Cardiac septum (tissue), 1 donor: ENCODE measurements at regions not wholly inside any gene's neighbourhood (a gene's known extent, or its start where the extent isn't known, plus 50 kb on each side); places are given as distances from the start of the nearest gene placed in this dataset.

Experiments
- DNase-seq: peaks from one replicate; pipeline ENCODE4 v3.0.0-alpha.2; 2020; ENCODE audit warnings: low spot score
- intact Hi-C: fragments of 100-400 bp; cut with DNase I; formaldehyde crosslinking; loops from one replicate; pipeline ENCODE4 v1.14.0; 2022
- donor health status: DM: no; HTN: no; CAD: no.

- intact Hi-C loops, result no loop called here
- DNase-seq, result no peak
Measured at GRCh38 chr9:78479441-78479840, 182.5 kb downstream of the PSAT1 start.

GRCh38 chr9:78486661-78487060 is 189.7 kb downstream of the PSAT1 start:
- DNase-seq, result no peak
- intact Hi-C loops, result no loop called here

- DNase-seq, result no peak
- intact Hi-C loops, result no loop called here
Measured at GRCh38 chr9:78490231-78490630, 193.3 kb downstream of the PSAT1 start.

GRCh38 chr9:78491402-78491801 is 194.5 kb downstream of the PSAT1 start:
- DNase-seq, result no peak
- intact Hi-C loops, result no loop called here

GRCh38 chr9:78493166-78493742 is 196.3 kb downstream of the PSAT1 start:
- intact Hi-C loops, result no loop called here
- DNase-seq, result no peak

GRCh38 chr9:78502566-78502965 is 205.6 kb downstream of the PSAT1 start:
- intact Hi-C loops, result no loop called here
- no peak for DNase-seq

- intact Hi-C loops, result no loop called here
- no peak for DNase-seq
Measured at GRCh38 chr9:78505546-78505945, 208.6 kb downstream of the PSAT1 start.

GRCh38 chr9:78507037-78507436 is 210.1 kb downstream of the PSAT1 start:
- no peak for DNase-seq
- intact Hi-C loops, result no loop called here

GRCh38 chr9:78510035-78510434 is 213.1 kb downstream of the PSAT1 start:
- no peak for DNase-seq
- intact Hi-C loops, result no loop called here

- DNase-seq, result no peak
- intact Hi-C loops, result no loop called here
Measured at GRCh38 chr9:78515108-78515507, 218.2 kb downstream of the PSAT1 start.

- DNase-seq, result no peak
- intact Hi-C loops, result no loop called here
Measured at GRCh38 chr9:78519786-78520185, 222.9 kb downstream of the PSAT1 start.

GRCh38 chr9:78521680-78522079 is 224.8 kb downstream of the PSAT1 start:
- no peak for DNase-seq
- intact Hi-C loops, result no loop called here

GRCh38 chr9:78525986-78526560 is 229.1 kb downstream of the PSAT1 start:
- intact Hi-C loops, result no loop called here
- DNase-seq, result no peak

- no peak for DNase-seq
- intact Hi-C loops, result no loop called here
Measured at GRCh38 chr9:78533500-78533899, 236.6 kb downstream of the PSAT1 start.

- DNase-seq, result no peak
- intact Hi-C loops, result no loop called here
Measured at GRCh38 chr9:78539188-78539587, 242.3 kb downstream of the PSAT1 start.

- intact Hi-C loops, result no loop called here
- no peak for DNase-seq
Measured at GRCh38 chr9:78539904-78540303, 243.0 kb downstream of the PSAT1 start.

GRCh38 chr9:78541868-78542443 is 245.0 kb downstream of the PSAT1 start:
- DNase-seq, result no peak
- intact Hi-C loops, result no loop called here

GRCh38 chr9:78542491-78543181 is 245.7 kb downstream of the PSAT1 start:
- intact Hi-C loops, result no loop called here
- DNase-seq, result no peak

GRCh38 chr9:78543353-78543752 is 246.4 kb downstream of the PSAT1 start:
- no peak for DNase-seq
- intact Hi-C loops, result no loop called here

GRCh38 chr9:78544230-78544629 is 247.3 kb downstream of the PSAT1 start:
- DNase-seq, result no peak
- intact Hi-C loops, result no loop called here

- no peak for DNase-seq
- intact Hi-C loops, result no loop called here
Measured at GRCh38 chr9:78547831-78548230, 250.9 kb downstream of the PSAT1 start.
